Stimulated activated naive CD4-positive, alpha-beta T cell (primary cell): ENCODE measurements at regions not wholly inside any gene's neighbourhood (a gene's known extent, or its start where the extent isn't known, plus 50 kb on each side); places are given as distances from the start of the nearest gene placed in this dataset.

Experiments used
- DNase-seq, 6 experiments: peaks; one replicate each; lab custom pipeline; 2025; lab: John Stamatoyannopoulos, UW

DNA sequence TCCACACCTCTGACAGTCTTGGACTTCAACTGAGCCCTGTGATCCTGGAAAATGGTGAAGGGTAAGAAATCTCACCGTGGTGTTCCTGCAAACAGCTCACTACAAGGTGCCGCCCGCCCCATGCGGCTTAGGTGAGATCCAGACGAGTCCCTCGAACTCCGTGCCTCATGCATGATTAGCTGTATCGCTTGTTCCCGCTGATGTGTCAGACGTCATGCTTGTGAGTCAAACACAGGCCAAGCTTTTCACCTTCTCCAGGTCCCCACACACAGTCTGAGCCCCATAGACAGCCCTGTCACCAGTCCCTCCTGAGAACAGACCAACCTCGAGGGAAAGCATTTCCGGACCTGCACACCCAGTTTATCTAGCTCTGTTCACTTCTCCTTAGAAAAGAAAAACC, 740.5 kb downstream of the GALR1 start:
- no peak for DNase-seq

DNA sequence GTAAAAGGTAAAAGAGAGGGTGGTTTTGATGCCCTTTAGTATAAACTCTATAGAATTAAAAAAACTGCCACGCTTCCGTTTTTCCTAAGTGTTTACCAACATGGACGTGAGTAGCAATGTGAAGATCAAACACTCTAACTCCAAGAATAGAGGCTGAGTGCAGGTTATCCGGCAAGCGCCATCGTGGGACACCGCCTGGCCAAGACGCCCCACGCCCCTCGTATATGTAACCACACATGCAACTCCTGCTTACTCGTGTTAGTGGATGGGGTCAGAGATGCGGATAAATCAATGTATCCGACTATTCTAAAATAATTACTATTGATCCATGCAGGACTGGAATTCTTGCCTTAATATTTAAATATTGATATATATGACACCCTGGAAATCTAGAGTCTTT, 741.3 kb downstream of the GALR1 start:
- DNase-seq = no peak

- no peak for DNase-seq
Observed at GRCh38 chr18:77992057-77992456, 742.4 kb downstream of the GALR1 start.

- DNase-seq = no peak
Observed at GRCh38 chr18:77993188-77993981, 743.7 kb downstream of the GALR1 start.

GRCh38 chr18:77995593-77995992, 745.9 kb downstream of the GALR1 start:
- DNase-seq = no peak

DNA sequence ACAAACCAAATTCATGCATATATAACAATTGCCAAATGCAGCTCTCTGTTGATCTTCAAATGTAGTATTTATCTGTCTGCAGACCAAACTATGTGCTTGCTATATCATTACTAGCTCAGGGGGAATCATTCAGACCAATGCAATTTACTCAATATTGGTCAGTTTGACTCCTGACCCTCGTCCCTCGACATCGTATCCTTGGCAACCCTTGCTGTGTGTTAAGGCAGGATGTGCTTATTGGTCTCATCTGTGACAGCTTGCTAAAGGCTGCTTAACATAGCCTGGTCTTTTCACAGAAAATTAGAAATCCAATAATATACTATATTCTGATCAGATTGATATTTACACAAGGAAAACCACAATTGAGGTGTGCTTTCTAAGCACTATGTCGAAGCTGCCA, 747.1 kb downstream of the GALR1 start:
- no peak for DNase-seq

- DNase-seq = no peak
Observed at GRCh38 chr18:78001811-78002210, 752.2 kb downstream of the GALR1 start.

GRCh38 chr18:78006006-78006773, 756.5 kb downstream of the GALR1 start:
- DNase-seq = no peak

DNA sequence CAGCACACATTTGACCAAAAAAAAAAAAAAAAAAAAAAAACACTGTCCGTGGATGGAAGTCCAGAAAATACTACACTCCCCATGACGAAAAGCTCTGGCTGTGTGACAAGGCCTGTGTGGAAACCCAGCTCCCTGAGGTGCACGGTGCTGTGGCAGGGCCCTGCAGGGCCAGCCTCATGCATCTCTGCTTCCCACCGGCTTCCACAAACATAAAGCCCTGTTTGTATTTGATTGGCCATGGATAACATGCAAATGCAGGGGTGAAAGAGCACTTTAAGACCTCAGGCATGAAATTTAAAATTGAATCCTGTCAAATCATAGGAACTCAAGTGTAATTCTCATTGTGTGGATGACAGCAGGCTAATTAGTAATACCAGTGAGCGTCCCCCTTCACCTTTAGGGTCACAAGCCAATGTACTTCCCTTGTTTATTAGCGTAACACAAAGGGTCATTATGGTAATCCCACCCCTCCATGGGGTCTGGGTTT, 757.2 kb downstream of the GALR1 start:
- DNase-seq = no peak

GRCh38 chr18:78010363-78010762, 760.7 kb downstream of the GALR1 start:
- DNase-seq = no peak

DNA sequence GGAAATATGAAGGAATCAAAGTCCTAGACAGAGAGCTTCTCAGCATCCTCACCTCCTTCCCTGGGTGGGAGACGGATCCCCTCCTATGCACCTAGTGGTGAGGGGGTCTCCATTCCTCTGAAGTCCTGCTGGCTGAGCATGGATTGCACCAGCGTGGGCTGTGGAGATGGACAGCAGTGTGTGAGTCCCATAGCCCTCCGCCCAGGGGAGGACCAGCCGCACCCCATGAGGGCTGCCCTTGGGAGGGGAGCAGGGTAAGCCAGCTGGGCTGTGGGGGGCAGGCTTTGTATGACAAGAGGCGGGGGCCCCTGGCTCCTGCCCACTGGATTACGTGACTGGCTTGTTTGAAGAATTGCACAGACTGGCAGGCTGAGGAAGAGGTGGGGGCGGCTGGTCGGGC, 768.2 kb downstream of the GALR1 start:
- no peak for DNase-seq

GRCh38 chr18:78021196-78021595, 771.5 kb downstream of the GALR1 start:
- DNase-seq = no peak

GRCh38 chr18:78031589-78031988, 781.9 kb downstream of the GALR1 start:
- DNase-seq = no peak

DNA sequence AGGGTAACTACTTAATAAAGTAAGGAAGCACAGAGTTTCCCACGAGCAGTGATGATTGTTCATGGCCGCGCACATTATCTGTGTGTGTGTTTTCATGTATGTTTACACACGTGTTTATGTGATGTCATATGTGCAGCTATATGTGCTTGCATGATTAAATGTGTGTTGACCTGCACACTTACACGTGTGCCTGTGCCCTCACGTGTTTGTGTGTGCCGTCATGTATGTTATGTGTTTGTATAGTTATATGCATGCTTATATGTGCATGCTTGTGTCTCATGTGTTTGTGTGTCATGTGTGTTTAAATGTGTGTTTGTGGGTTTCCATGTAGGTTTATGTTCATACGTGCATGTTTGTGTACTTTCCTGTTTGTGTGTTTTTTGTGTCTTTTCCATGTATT, 782.3 kb downstream of the GALR1 start:
- no peak for DNase-seq

GRCh38 chr18:78032574-78032973, 782.9 kb downstream of the GALR1 start:
- DNase-seq = no peak

DNA sequence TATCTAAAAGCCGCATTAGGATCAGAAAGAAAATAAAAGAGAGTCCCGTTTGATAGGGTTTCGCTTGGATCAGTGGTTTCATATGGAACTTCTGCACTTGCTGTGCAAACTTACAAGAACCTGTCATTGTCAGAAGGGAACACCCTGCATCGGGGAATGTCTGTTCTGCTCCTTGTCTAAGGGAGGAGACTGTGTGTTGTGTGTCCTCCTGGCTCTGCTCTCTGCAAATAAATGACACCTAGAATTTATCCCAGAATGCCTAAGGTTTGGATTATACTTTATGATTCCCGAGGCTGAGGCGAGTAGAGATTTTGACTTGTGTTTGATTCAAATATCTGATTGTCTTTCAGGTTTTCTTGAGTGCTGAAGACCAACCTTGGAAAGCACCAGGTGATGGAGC, 785.1 kb downstream of the GALR1 start:
- no peak for DNase-seq

- no peak for DNase-seq
Observed at GRCh38 chr18:78041218-78041617, 791.6 kb downstream of the GALR1 start.

DNA sequence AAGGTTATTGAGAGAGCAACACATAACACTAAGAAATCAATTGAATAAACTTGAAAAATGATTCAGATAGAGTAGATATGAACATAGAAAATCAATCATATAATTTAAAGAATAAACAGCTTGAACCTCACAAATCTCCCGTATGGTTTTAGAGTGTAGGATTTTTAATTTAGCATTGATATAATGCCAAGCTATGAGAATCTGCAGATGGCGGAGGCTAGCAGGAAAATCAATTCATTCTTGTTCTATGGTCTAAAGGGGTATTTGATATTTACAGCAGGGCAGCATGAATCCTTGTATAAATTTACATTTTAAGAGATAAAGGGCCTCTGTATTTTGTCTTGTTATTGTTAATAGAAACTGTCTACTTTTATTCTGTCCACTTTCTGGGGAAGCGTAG, 797.0 kb downstream of the GALR1 start:
- DNase-seq = no peak

- no peak for DNase-seq
Observed at GRCh38 chr18:78049281-78049680, 799.6 kb downstream of the GALR1 start.

DNA sequence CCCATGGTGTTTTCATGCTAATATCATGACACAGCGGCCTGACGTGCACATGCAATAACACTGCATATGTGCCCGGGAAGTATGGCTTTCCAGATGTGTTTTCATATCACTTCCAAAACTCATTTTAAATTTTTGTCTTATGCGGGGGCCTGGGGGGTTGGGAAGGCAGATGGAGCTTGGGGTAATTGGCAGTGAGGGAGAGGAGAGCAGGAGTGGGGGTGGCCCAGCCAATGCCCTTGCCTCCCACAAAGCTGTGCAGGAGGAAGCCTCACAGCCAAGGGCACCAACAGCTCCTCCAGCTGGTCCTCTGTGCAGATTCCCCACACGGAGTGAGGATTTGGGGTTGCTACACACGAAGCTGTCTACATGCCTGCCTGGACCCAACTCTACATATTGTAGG, 805.2 kb downstream of the GALR1 start:
- DNase-seq = no peak

DNA sequence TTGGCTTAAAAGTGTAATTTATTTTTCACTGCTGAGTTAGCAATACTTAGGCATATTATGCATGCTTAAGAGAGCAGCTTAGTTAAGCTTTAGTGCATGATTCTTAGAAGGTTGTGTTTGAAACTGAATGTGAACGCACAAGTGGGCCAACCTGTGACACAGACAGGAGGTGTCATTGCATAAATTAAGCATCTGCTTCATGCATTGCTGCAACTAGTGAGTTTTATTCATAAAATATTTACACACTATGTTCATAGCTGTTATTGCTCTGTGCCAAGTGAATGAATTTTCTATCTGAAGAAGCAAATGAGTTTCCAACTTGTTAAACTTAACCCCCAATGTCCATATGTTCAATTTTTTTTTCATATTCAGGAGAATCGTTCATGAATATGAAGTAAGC, 806.4 kb downstream of the GALR1 start:
- DNase-seq = no peak

DNA sequence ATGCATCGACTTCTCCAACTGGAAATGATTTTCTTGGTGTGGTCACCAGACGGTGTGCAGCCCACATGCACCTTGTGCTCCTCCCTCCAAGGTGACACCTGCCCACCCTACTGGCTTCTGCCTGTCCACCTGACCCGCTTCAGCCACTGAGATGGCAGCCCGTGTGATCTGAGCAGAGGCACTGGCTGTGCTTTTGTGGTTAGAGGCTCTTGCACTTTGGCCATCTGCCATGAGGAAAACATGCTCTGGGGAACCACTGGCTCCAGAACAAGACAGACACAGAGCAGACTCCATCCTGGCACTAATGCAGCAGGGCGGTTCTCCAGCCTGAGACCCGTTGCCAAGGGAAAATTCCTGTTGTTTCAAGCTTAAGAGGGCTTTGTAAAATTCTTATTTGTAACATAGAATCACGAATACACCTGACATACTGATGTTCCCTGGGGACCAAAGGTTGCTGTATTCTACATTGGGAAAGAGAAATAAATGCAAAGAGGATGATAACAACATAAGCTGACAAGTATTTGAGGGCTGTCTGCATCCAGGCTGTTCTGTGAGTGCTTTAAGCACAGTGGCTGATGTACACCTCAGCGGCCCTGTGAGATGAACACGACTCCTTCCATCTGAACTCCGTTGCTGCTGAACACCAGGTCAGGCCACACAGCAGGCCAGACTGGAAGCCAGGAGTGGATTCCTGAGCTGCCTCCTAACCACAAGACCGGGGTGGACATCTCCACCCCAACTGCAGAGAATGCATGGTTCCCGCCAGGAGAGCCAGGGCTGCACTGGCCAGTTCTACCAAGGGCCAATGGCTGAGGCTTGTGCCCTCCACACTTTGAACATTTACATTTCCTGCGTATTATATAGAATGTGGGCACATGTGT, 820.4 kb downstream of the GALR1 start:
- DNase-seq = no peak
